Immature natural killer cell (primary cell): ENCODE measurements at regions not wholly inside any gene's neighbourhood (a gene's known extent, or its start where the extent isn't known, plus 50 kb on each side); places are given as distances from the start of the nearest gene placed in this dataset.

Experiments used
- DNase-seq, 3 donors: peaks; one replicate each; pipeline ENCODE4 v3.0.0; 2022; ENCODE audit warnings: mixed read lengths in 1 of 3
- H3K27ac Mint-ChIP-seq, 6 donors: one replicate each; pipeline ENCODE4 v1.8.0; 2020; ENCODE audit warnings: mixed read lengths in 6 of 6, mild to moderate bottlenecking in 5 of 6, inconsistent platforms in 4 of 6, moderate library complexity in 3 of 6
- H3K27me3 Mint-ChIP-seq, 3 donors: one replicate each; pipeline ENCODE4 v1.8.0; 2020 to 2021; ENCODE audit warnings: low read depth in 3 of 3, mild to moderate bottlenecking in 3 of 3, mixed read lengths in 3 of 3, moderate library complexity in 3 of 3, inconsistent platforms in 1 of 3
- H3K36me3 Mint-ChIP-seq, 3 donors: one replicate each; pipeline ENCODE4 v1.8.0; 2020; ENCODE audit warnings: mixed read lengths in 3 of 3, inconsistent platforms in 2 of 3, mild to moderate bottlenecking in 2 of 3
- H3K4me1 Mint-ChIP-seq, 2 donors: one replicate each; pipeline ENCODE4 v1.8.0; 2020; ENCODE audit warnings: inconsistent platforms in 2 of 2, mild to moderate bottlenecking in 2 of 2, mixed read lengths in 2 of 2, moderate library complexity in 1 of 2
- H3K4me3 Mint-ChIP-seq, 5 donors: one replicate each; pipeline ENCODE4 v1.8.0; 2020; ENCODE audit warnings: mild to moderate bottlenecking in 5 of 5, mixed read lengths in 5 of 5, inconsistent platforms in 3 of 5, moderate library complexity in 3 of 5
- H3K9me3 Mint-ChIP-seq, 6 donors: one replicate each; pipeline ENCODE4 v1.8.0; 2020; ENCODE audit warnings: mild to moderate bottlenecking in 6 of 6, mixed read lengths in 6 of 6, inconsistent platforms in 4 of 6, moderate library complexity in 3 of 6

DNA sequence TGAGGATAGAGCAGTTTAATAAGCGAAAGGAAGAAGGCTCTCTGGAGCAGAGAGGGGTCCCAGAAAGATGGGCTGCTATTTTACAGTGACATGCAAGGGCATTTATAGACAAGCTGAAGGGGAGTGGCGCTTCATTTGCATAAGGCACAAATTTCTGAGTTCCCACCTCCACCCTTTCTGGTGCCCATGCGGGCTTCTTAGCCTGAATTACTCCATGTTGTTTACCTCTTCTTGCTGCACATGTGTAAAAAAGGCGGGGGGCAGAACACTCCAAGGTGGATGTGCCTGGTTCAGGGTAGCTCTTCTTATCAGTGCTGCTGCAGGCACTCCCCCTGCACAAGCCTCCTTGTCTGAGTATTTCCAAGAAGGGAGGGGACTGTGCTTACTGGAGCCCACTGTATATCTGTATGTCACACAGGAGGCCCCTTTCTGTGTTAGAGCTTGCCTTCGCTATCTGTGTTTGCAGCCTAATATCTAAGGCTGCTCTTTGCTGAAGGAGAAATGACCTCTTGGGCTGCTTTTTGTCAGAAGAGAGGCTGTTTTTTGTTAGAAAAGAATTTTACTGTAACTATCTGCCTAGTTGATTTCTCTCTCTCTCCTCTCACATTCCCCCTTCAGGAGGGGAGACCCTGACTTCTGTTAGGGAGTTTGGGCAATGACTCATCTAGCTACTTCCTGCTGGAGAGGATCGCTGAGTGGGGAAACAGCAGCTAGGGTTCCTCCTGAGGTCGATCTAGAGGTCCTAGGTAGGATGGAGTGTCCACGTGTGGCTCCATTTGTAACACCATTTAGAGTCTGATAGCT, 1057.0 kb upstream of the CNTN5 start:
- peaks cover 0 to 3% (median 0%) of the 10 kb centered on the region in 3 donors for H3K27me3 Mint-ChIP-seq
- H3K27ac Mint-ChIP-seq: no peak overlapping the region
- no peak overlapping the region for H3K4me3 Mint-ChIP-seq
- peaks cover 0 to 5% (median 0%) of the 10 kb centered on the region in 3 donors for H3K36me3 Mint-ChIP-seq
- H3K4me1 Mint-ChIP-seq: no peaks in the 10 kb centered on the region
- no peak for DNase-seq
- peaks cover 6 to 66% (median 30%) of the 10 kb centered on the region in 6 donors for H3K9me3 Mint-ChIP-seq

GRCh38 chr11:97964332-97965004, 1056.3 kb upstream of the CNTN5 start:
- H3K4me3 Mint-ChIP-seq: no peak overlapping the region
- H3K27ac Mint-ChIP-seq: no peak overlapping the region
- H3K36me3 Mint-ChIP-seq: peaks cover 0 to 5% (median 0%) of the 10 kb centered on the region in 3 donors
- no peaks in the 10 kb centered on the region for H3K4me1 Mint-ChIP-seq
- peaks cover 0 to 3% (median 0%) of the 10 kb centered on the region in 3 donors for H3K27me3 Mint-ChIP-seq
- peaks cover 10 to 64% (median 29%) of the 10 kb centered on the region in 6 donors for H3K9me3 Mint-ChIP-seq
- no peak for DNase-seq

- Mint-ChIP-seq H3K4me3 (no peak overlapping the region), H3K9me3 (peaks cover 11 to 70% (median 33%) of the 10 kb centered on the region in 6 donors), H3K4me1 (no peaks in the 10 kb centered on the region), H3K36me3 (peaks cover 0 to 5% (median 0%) of the 10 kb centered on the region in 3 donors), H3K27me3 (peaks cover 0 to 3% (median 0%) of the 10 kb centered on the region in 3 donors), H3K27ac (no peak overlapping the region)
- no peak for DNase-seq
Measured at GRCh38 chr11:97965849-97966646, 1054.7 kb upstream of the CNTN5 start.

GRCh38 chr11:97966901-97967300, 1053.8 kb upstream of the CNTN5 start:
- no peaks in the 10 kb centered on the region for H3K4me1 Mint-ChIP-seq
- H3K36me3 Mint-ChIP-seq: peaks cover 0 to 5% (median 0%) of the 10 kb centered on the region in 3 donors
- peaks cover 11 to 73% (median 32%) of the 10 kb centered on the region in 6 donors for H3K9me3 Mint-ChIP-seq
- DNase-seq: no peak
- peaks cover 0 to 6% (median 0%) of the 10 kb centered on the region in 3 donors for H3K27me3 Mint-ChIP-seq
- no peak overlapping the region for H3K4me3 Mint-ChIP-seq
- no peak overlapping the region for H3K27ac Mint-ChIP-seq

DNA sequence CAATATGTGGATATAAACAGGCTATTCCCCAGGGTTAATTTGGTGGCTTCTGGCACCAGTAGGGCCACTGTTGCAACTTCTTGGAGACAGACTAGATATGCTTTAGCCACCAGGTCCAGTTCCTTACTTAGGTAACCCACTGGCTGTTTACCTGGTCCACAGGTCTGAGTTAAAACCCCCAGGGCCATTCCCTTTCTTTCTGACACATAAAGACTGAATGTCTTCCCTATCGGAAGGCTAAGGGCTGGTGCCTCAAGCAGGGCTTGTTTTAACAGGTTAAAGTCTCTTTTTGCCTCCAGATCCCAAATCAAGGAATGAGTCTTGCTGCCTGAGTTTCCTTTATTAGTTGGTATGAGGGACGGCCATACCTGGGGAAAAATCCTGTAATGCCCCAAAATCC, 1052.7 kb upstream of the CNTN5 start:
- H3K36me3 Mint-ChIP-seq: no peaks in the 10 kb centered on the region
- no peak overlapping the region for H3K4me3 Mint-ChIP-seq
- peaks cover 0 to 5% (median 0%) of the 10 kb centered on the region in 3 donors for H3K27me3 Mint-ChIP-seq

DNA sequence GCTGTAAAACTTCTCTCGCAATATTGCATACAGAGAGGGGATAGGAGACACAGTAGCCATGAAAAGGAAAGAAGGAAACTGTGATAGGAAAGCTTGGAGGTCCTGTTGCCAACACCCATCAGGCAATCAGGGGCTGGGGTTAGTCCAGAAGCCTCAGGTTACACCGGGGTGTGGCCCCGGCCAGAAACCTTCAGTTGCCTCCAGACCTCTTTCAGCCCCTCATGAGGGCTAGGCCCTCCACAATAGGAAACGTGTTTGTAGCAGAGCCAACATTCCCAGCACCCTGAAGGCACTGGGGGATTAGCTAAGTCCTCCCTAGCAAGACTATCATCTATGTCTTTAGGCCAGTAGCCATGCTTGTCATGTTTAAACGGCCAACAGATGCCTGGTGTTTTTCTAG, 1048.0 kb upstream of the CNTN5 start:
- peaks cover 11 to 47% (median 22%) of the 10 kb centered on the region in 6 donors for H3K9me3 Mint-ChIP-seq
- no peak overlapping the region for H3K4me3 Mint-ChIP-seq
- no peak for DNase-seq
- peaks cover 0 to 5% (median 0%) of the 10 kb centered on the region in 3 donors for H3K27me3 Mint-ChIP-seq
- peaks cover 0 to 3% (median 0%) of the 10 kb centered on the region in 3 donors for H3K36me3 Mint-ChIP-seq
- H3K4me1 Mint-ChIP-seq: no peaks in the 10 kb centered on the region
- H3K27ac Mint-ChIP-seq: no peak overlapping the region

More for the DNA sequence above, 1052.7 kb upstream of the CNTN5 start:
- peaks cover 9 to 67% (median 27%) of the 10 kb centered on the region in 6 donors for H3K9me3 Mint-ChIP-seq
- no peak for DNase-seq
- no peaks in the 10 kb centered on the region for H3K4me1 Mint-ChIP-seq
- no peak overlapping the region for H3K27ac Mint-ChIP-seq

- H3K27ac Mint-ChIP-seq: no peak overlapping the region
- no peak overlapping the region for H3K4me3 Mint-ChIP-seq
- H3K4me1 Mint-ChIP-seq: no peaks in the 10 kb centered on the region
- H3K27me3 Mint-ChIP-seq: peaks cover 0 to 5% (median 0%) of the 10 kb centered on the region in 3 donors
- no peak for DNase-seq
- H3K36me3 Mint-ChIP-seq: peaks cover 0 to 3% (median 0%) of the 10 kb centered on the region in 3 donors
- H3K9me3 Mint-ChIP-seq: peaks cover 11 to 45% (median 25%) of the 10 kb centered on the region in 6 donors
Measured at GRCh38 chr11:97973352-97973857, 1047.3 kb upstream of the CNTN5 start.

- H3K36me3 Mint-ChIP-seq: peaks cover 0 to 3% (median 0%) of the 10 kb centered on the region in 3 donors
- peaks cover 0 to 5% (median 0%) of the 10 kb centered on the region in 3 donors for H3K27me3 Mint-ChIP-seq
- H3K4me3 Mint-ChIP-seq: no peak overlapping the region
- no peaks in the 10 kb centered on the region for H3K4me1 Mint-ChIP-seq
- H3K9me3 Mint-ChIP-seq: peaks cover 7 to 44% (median 29%) of the 10 kb centered on the region in 6 donors
- no peak overlapping the region for H3K27ac Mint-ChIP-seq
- no peak for DNase-seq
Measured at GRCh38 chr11:97974798-97975498, 1045.8 kb upstream of the CNTN5 start.

- H3K9me3 Mint-ChIP-seq: peaks cover 10 to 49% (median 31%) of the 10 kb centered on the region in 6 donors
- no peak overlapping the region for H3K27ac Mint-ChIP-seq
- DNase-seq: no peak
- no peaks in the 10 kb centered on the region for H3K4me1 Mint-ChIP-seq
- no peak overlapping the region for H3K4me3 Mint-ChIP-seq
- peaks cover 0 to 6% (median 3%) of the 10 kb centered on the region in 3 donors for H3K36me3 Mint-ChIP-seq
- peaks cover 0 to 1% (median 0%) of the 10 kb centered on the region in 3 donors for H3K27me3 Mint-ChIP-seq
Measured at GRCh38 chr11:97977726-97978125, 1043.0 kb upstream of the CNTN5 start.

GRCh38 chr11:97979741-97980140, 1041.0 kb upstream of the CNTN5 start:
- no peak for DNase-seq
- Mint-ChIP-seq H3K36me3 (peaks cover 0 to 6% (median 0%) of the 10 kb centered on the region in 3 donors), H3K4me3 (no peak overlapping the region), H3K27me3 (peaks cover 0 to 1% (median 0%) of the 10 kb centered on the region in 3 donors), H3K27ac (no peak overlapping the region), H3K9me3 (peaks cover 8 to 52% (median 39%) of the 10 kb centered on the region in 6 donors), H3K4me1 (no peaks in the 10 kb centered on the region)

DNA sequence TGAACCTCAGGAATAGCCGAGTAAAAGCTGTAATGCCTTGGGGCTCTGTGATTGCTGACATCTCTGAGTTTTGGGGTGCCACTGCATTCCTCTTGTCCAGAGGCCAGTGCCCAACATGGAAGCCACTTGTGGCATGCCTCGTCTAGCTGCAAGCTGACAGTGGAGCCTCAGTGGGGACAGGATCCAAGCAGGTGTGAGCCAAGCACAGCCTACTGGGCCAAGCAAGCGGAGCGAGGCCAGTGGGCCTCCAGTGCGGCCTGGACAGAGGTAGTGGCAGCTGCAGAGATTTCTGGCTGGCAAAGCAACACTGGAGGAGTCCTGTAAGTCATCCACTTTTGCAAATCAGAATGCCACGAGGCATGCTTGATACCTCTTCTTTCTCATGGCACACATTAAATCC, 1038.2 kb upstream of the CNTN5 start:
- peaks cover 0 to 1% (median 0%) of the 10 kb centered on the region in 3 donors for H3K27me3 Mint-ChIP-seq
- peaks cover 11 to 54% (median 37%) of the 10 kb centered on the region in 6 donors for H3K9me3 Mint-ChIP-seq
- H3K27ac Mint-ChIP-seq: no peak overlapping the region
- H3K4me1 Mint-ChIP-seq: no peaks in the 10 kb centered on the region
- H3K4me3 Mint-ChIP-seq: no peak overlapping the region
- no peak for DNase-seq
- H3K36me3 Mint-ChIP-seq: peaks cover 0 to 6% (median 0%) of the 10 kb centered on the region in 3 donors

- Mint-ChIP-seq H3K4me1 (no peaks in the 10 kb centered on the region), H3K27me3 (no peaks in the 10 kb centered on the region), H3K36me3 (peaks cover 0 to 4% (median 0%) of the 10 kb centered on the region in 3 donors), H3K9me3 (peaks cover 4 to 58% (median 31%) of the 10 kb centered on the region in 6 donors), H3K4me3 (no peak overlapping the region), H3K27ac (no peak overlapping the region)
- no peak for DNase-seq
Measured at GRCh38 chr11:97989121-97989520, 1031.6 kb upstream of the CNTN5 start.
